D721Med (cell line): ENCODE measurements at regions not wholly inside any gene's neighbourhood (a gene's known extent, or its start where the extent isn't known, plus 50 kb on each side); places are given as distances from the start of the nearest gene placed in this dataset.

ENCODE experiments used
- DNase-seq: peaks from one replicate; pipeline ENCODE4 v3.0.0; 2011; ENCODE audit warnings: low spot score; ENCODE audit not compliant: insufficient read length
- FAIRE-seq: peaks from 2 replicates; lab custom pipeline; 2011; peaks lifted over from hg19 to GRCh38; lab: Jason Lieb, UNC
- CTCF ChIP-seq: IDR thresholded peaks from 2 replicates; pipeline ENCODE4 v1.5.1; 2012; ENCODE audit warnings: mild to moderate bottlenecking, control low read depth; ENCODE audit not compliant: insufficient read depth; ENCODE audit errors: missing control alignments

- no peak for FAIRE-seq
- DNase-seq: no peak
- TF ChIP-seq CTCF: no peak
Observed at GRCh38 chr20:52889225-52889624, 82.9 kb upstream of the TSHZ2 start.

GRCh38 chr20:52888096-52888495 lies 84.1 kb upstream of the TSHZ2 start:
- no peak for FAIRE-seq
- no peak for DNase-seq
- no peak for TF ChIP-seq CTCF

- DNase-seq (no peak), FAIRE-seq (no peak)
- TF ChIP-seq CTCF: no peak
Observed at GRCh38 chr20:52880997-52881396, 91.2 kb upstream of the TSHZ2 start.

- DNase-seq: no peak
- no peak for FAIRE-seq
- no peak for TF ChIP-seq CTCF
Observed at GRCh38 chr20:52880259-52880658, 91.9 kb upstream of the TSHZ2 start.

GRCh38 chr20:52874241-52874640 lies 97.9 kb upstream of the TSHZ2 start:
- no peak for TF ChIP-seq CTCF
- no peak for DNase-seq
- no peak for FAIRE-seq

GRCh38 chr20:52869698-52870501 lies 102.3 kb upstream of the TSHZ2 start:
- FAIRE-seq: no peak
- TF ChIP-seq CTCF: no peak

GRCh38 chr20:52869276-52869675 lies 102.9 kb upstream of the TSHZ2 start:
- no peak for TF ChIP-seq CTCF

More at GRCh38 chr20:52869698-52870501, 102.3 kb upstream of the TSHZ2 start:
- DNase-seq: no peak

More at GRCh38 chr20:52869276-52869675, 102.9 kb upstream of the TSHZ2 start:
- FAIRE-seq (no peak), DNase-seq (no peak)
